Heart left ventricle (tissue), 16 donors: ENCODE measurements at regions not wholly inside any gene's neighbourhood (a gene's known extent, or its start where the extent isn't known, plus 50 kb on each side); places are given as distances from the start of the nearest gene placed in this dataset.
"Not testable (repeated sequence)": the region's sequence is repeated elsewhere in the genome, so short reads cannot be mapped to it uniquely, and the experiment has no call there.

Source experiments
- ATAC-seq, 4 donors: fragments of 200-7000 bp; cut with Tn5 transposase; one replicate each; pipeline ENCODE4 v1.9.1; 2020 to 2022; ENCODE audit warnings: moderate library complexity in 4 of 4, mild to moderate bottlenecking in 3 of 4, moderate number of reproducible peaks in 1 of 4
- DNase-seq, 5 donors: peaks; one replicate each; pipeline ENCODE4 v3.0.0-alpha.2; 2020
- H3K27ac ChIP-seq, 12 donors: fragments of 200-600 bp; sonication (generic) in 4 of 12; one replicate each; pipeline versions ENCODE4 v1.5.0 to v1.8.0; 2016 to 2022; ENCODE audit warnings: mild to moderate bottlenecking in 2 of 12
- H3K27me3 ChIP-seq, 9 donors: fragments of 200-600 bp; sonication (generic) in 2 of 9; one replicate each; pipeline versions ENCODE4 v1.5.1 to v1.8.0; 2016 to 2022; ENCODE audit warnings: mild to moderate bottlenecking in 3 of 9
- H3K36me3 ChIP-seq, 9 donors: fragments of 200-600 bp; sonication (generic) in 2 of 9; one replicate each; pipeline versions ENCODE4 v1.5.0 to v1.8.0; 2018 to 2022; ENCODE audit warnings: mild to moderate bottlenecking in 2 of 9
- H3K4me1 ChIP-seq, 12 donors: fragments of 200-600 bp; sonication (generic) in 4 of 12; one replicate each; pipeline versions ENCODE4 v1.5.0 to v1.8.0; 2016 to 2022; ENCODE audit warnings: mild to moderate bottlenecking in 3 of 12
- H3K4me3 ChIP-seq, 12 donors: fragments of 200-600 bp; sonication (generic) in 4 of 12; one replicate each; pipeline versions ENCODE4 v1.5.0 to v1.8.0; 2017 to 2022; ENCODE audit warnings: mild to moderate bottlenecking in 9 of 12, moderate library complexity in 4 of 12
- H3K9me3 ChIP-seq, 12 donors: fragments of 200-600 bp; sonication (generic) in 4 of 12; one replicate each; pipeline versions ENCODE4 v1.5.0 to v1.8.0; 2016 to 2022; ENCODE audit warnings: mild to moderate bottlenecking in 1 of 12
- CTCF ChIP-seq, 12 donors: fragments of 200-600 bp; sonication (generic) in 4 of 12; IDR thresholded peaks; one replicate each; pipeline versions ENCODE4 v1.5.0 to v1.8.0; 2018 to 2022; ENCODE audit warnings: antibody characterized with exemption in 12 of 12, mild to moderate bottlenecking in 5 of 12
- POLR2A ChIP-seq, 2 donors: fragments of 450-650 bp; IDR thresholded peaks; one replicate each; pipeline ENCODE4 v1.6.1; 2017; ENCODE audit warnings: antibody characterized with exemption in 2 of 2, mild to moderate bottlenecking in 2 of 2, moderate library complexity in 2 of 2
- WGBS, 4 donors: extraction: QIAGEN DNeasy Blood & Tissue Kit in 2 of 4; methylation state at CpG; one replicate each; pipeline versions ENCODE4 v1.1.5 to v1.1.7; 2013 to 2018; 5-methylcytosine and 5-hydroxymethylcytosine counted together
- intact Hi-C, 10 donors: fragments of 100-400 bp; cut with DNase I; formaldehyde crosslinking; loops; one replicate each; pipeline versions ENCODE4 v1.11.1 to v1.14.2; 2022
- donor health status: ischemic (EF 13 %, LVEDD 7.1; RV severe dilation, severe dysfunction).
- donor health status: healthy with polysubstance abuse.
- donor health status: DM: no; HTN: yes; CAD: no.
- donor health status: DM: no; HTN: no; CAD: no.
- donor health status: ischemic (EF 25% LVEDD 6.9; RV normal size, moderate dysfunction).
- donor health status: ischemic (EF 25% LVEDD 5.7; RV mildly dilated, moderate dysfunction).
- donor health status: healthy.
- donor health status: DM: yes; HTN: yes; CAD: no.
- donor health status: ischemic (EF 35%, LVEDD 5.7; RV mildly dilated, moderate dysfunction).
- donor health status: nonischemic (EF 11% LVEDD 7.7; RV severe dilation, severe dysfunction).
- donor health status: DM: yes; HTN: yes; CAD: no.
- donor health status: PGD.
- donor health status: ischemic (EF 29% LVEDD 5.4; RV normal size, mild dysfunction).
- donor health status: nonischemic (EF 23%, LVEDD 6.1; RV moderate dilation, normal function).

- Histone ChIP-seq H3K27me3 (no peaks in the 10 kb centered on the region), H3K27ac (no peak overlapping the region), H3K9me3 (peaks cover 0 to 20% (median 2%) of the 10 kb centered on the region in 12 donors), H3K4me3 (no peak overlapping the region), H3K36me3 (no peaks in the 10 kb centered on the region), H3K4me1 (no peaks in the 10 kb centered on the region)
- WGBS, 4 donors: 20 to 26% (median 21%) methylated on average over 2 of the region's 2 CpGs
- no peak for TF ChIP-seq POLR2A (IDR thresholded peaks at IDR 0.05)
- TF ChIP-seq CTCF (IDR thresholded peaks at IDR 0.05): no peak
- DNase-seq (no peak), ATAC-seq (no peak)
- intact Hi-C loops: no loop called here
Measured at GRCh38 chr7:37598824-37599223, 84.7 kb upstream of the GPR141 start.

GRCh38 chr7:37601321-37601720 lies 82.2 kb upstream of the GPR141 start:
- ATAC-seq (no peak), DNase-seq (no peak)
- WGBS, 4 donors: 80 to 89% (median 87%) methylated on average over 6 of the region's 6 CpGs
- H3K4me3 ChIP-seq: no peak overlapping the region
- no peaks in the 10 kb centered on the region for H3K4me1 ChIP-seq
- no peak overlapping the region for H3K27ac ChIP-seq
- TF ChIP-seq CTCF (IDR thresholded peaks at IDR 0.05) (no peak), POLR2A (IDR thresholded peaks at IDR 0.05) (no peak)
- H3K9me3 ChIP-seq: peaks cover 0 to 10% (median 0%) of the 10 kb centered on the region in 12 donors
- intact Hi-C loops: no loop called here
- H3K36me3 ChIP-seq: no peaks in the 10 kb centered on the region
- H3K27me3 ChIP-seq: no peaks in the 10 kb centered on the region

- DNase-seq: no peak
- TF ChIP-seq POLR2A (IDR thresholded peaks at IDR 0.05) (no peak), CTCF (IDR thresholded peaks at IDR 0.05) (no peak)
- H3K36me3 ChIP-seq: no peaks in the 10 kb centered on the region
- 54 to 87% (median 82%) methylated on average over 1 of the region's 1 CpG for WGBS, 4 donors
- intact Hi-C loops: no loop called here
- ATAC-seq: no peak
- no peaks in the 10 kb centered on the region for H3K27me3 ChIP-seq
- H3K4me1 ChIP-seq: no peaks in the 10 kb centered on the region
- H3K9me3 ChIP-seq: no peaks in the 10 kb centered on the region
- no peak overlapping the region for H3K4me3 ChIP-seq
- no peak overlapping the region for H3K27ac ChIP-seq
Measured at GRCh38 chr7:37604078-37604477, 79.5 kb upstream of the GPR141 start.

GRCh38 chr7:37617406-37617805 lies 66.2 kb upstream of the GPR141 start:
- H3K27me3 ChIP-seq, H3K4me3 ChIP-seq, H3K27ac ChIP-seq, ATAC-seq, DNase-seq, H3K9me3 ChIP-seq, H3K4me1 ChIP-seq, H3K36me3 ChIP-seq, intact Hi-C loops: not testable (repeated sequence)
- 84 to 90% (median 87%) methylated on average over 12 to 15 of the region's 16 CpGs for WGBS, 4 donors

GRCh38 chr7:37633048-37633447 lies 50.5 kb upstream of the GPR141 start:
- Histone ChIP-seq H3K4me3 (no peak overlapping the region), H3K9me3 (peaks cover 0 to 44% (median 11%) of the 10 kb centered on the region in 12 donors), H3K4me1 (no peaks in the 10 kb centered on the region), H3K27ac (no peak overlapping the region), H3K27me3 (no peaks in the 10 kb centered on the region), H3K36me3 (no peaks in the 10 kb centered on the region)
- WGBS, 4 donors: 41 to 65% (median 53%) methylated on average over 1 of the region's 1 CpG
- DNase-seq (no peak), ATAC-seq (no peak)
- TF ChIP-seq CTCF (IDR thresholded peaks at IDR 0.05) (no peak), POLR2A (IDR thresholded peaks at IDR 0.05) (no peak)
- intact Hi-C loops: loop anchor here in 2 of 10 donors (5.0 to 10.0 kb wide), 2 partner anchors 199 to 202 kb away; no protein-coding TSS in a partner anchor
